ENCODE measurements at regions not wholly inside any gene's neighbourhood (a gene's known extent, or its start where the extent isn't known, plus 50 kb on each side); places are given as distances from the start of the nearest gene placed in this dataset.

DNA sequence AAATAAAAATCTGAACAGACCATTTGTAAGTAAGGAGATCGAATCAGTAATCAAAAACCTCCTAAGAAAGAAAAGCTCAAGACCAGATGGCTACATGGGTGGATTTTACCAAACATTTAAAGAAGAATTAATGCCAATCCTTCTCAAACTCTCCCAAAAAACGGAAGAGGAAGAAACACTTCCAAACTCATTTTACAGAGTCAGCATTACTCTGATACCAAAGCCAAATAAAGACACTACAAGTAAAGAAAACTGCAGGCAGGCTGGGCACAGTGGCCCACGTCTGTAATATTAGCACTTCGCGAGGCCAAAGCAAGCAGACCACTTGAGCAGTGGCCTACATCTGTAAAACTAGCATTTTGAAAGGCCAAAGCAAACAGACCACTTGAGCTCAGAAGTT lies 159.8 kb downstream of the DPY19L2 start:
- TF ChIP-seq BHLHE40 (IDR thresholded peaks at IDR 0.05; ENCODE audit: borderline replicate concordance) (no peak), ARNT (IDR thresholded peaks at IDR 0.05) (no peak), SUZ12 (IDR thresholded peaks at IDR 0.05) (no peak), SP1 (IDR thresholded peaks at IDR 0.05) (no peak), FOXM1 (IDR thresholded peaks at IDR 0.05; ENCODE audit: borderline replicate concordance) (no peak), TARDBP (IDR thresholded peaks at IDR 0.05) (no peak), FOXK2 (IDR thresholded peaks at IDR 0.05) (no peak), ELF4 (IDR thresholded peaks at IDR 0.05) (no peak), ZNF384 (IDR thresholded peaks at IDR 0.05) (no peak), NFRKB (IDR thresholded peaks at IDR 0.05) (no peak), FOXA1 (IDR thresholded peaks at IDR 0.05) (no peak), CTBP1 (IDR thresholded peaks at IDR 0.05; ENCODE audit: borderline replicate concordance) (no peak), HDGF (IDR thresholded peaks at IDR 0.05; ENCODE audit: borderline replicate concordance) (no peak)
- TF ChIP-seq, protein P1, sequence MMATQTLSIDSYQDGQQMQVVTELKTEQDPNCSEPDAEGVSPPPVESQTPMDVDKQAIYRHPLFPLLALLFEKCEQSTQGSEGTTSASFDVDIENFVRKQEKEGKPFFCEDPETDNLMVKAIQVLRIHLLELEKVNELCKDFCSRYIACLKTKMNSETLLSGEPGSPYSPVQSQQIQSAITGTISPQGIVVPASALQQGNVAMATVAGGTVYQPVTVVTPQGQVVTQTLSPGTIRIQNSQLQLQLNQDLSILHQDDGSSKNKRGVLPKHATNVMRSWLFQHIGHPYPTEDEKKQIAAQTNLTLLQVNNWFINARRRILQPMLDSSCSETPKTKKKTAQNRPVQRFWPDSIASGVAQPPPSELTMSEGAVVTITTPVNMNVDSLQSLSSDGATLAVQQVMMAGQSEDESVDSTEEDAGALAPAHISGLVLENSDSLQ (IDR thresholded peaks at IDR 0.05) = no peak
